ENCODE measurements at regions not wholly inside any gene's neighbourhood (a gene's known extent, or its start where the extent isn't known, plus 50 kb on each side); places are given as distances from the start of the nearest gene placed in this dataset.

DNA sequence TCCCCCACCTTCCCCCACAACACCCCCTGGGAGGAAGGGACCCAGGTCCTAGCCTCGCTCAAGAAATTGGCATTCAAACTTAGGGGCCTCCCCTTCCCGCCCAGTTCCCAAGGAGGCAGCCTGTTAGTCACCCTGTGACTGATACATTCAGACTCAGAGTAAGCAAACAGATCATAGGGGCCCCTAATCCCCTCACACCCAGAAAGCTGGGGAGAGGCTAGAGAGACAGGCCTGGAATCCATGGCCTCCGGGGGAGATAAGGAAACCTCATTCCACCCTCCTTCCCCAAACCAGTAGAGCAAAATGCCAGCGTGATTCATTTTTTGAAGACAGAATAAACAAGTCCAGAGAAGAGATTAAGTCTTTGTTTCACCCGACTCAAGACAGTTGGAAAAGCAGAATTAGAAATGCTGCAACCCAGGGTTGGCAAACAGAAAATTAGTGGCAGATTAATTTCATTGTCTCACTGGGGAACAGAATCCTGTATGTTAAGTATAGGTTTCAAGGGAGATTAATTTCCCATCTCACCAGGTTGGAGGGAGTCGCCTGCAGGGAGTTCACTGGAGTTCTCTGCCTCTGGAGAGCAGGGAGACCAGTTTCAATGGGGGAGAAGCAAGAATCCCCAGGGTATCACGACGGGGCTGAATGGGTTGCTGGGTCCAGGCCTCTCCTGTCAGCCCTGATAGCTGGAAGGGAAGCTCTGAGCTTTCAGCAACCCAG, 268.3 kb downstream of the UACA start:
- intact Hi-C loops (cut with micrococcal nuclease), result loop anchor here (5.0 kb wide), 2 partner anchors 398 to 473 kb away; partner anchors contain the start of gene TLE3
- H3K36me3 Mint-ChIP-seq, result no peaks in the 10 kb centered on the region
- H3K4me3 ChIP-seq (ENCODE audit: low read length), result no peak overlapping the region
- H3K36me3 ChIP-seq (ENCODE audit: control insufficient read depth, insufficient read depth, low read length), result no peaks in the 10 kb centered on the region
- H3K4me3 Mint-ChIP-seq, result no peak overlapping the region
- no peak overlapping the region for H3K27ac Mint-ChIP-seq
- WGBS (ENCODE audit: insufficient coverage), result 52% methylated on average over 7 of the region's 8 CpGs
- ATAC-seq (no peak), DNase-seq (no peak)
- H3K9me3 ChIP-seq (ENCODE audit: control insufficient read depth, insufficient read depth, low read length), result no peaks in the 10 kb centered on the region
- H3K4me1 ChIP-seq (ENCODE audit: control insufficient read depth, insufficient read depth, low read length), result peaks cover 66% of the 10 kb centered on the region
- peaks cover 24 to 71% of the 10 kb centered on the region in 2 donors for H3K27me3 Mint-ChIP-seq (ENCODE audit: low read depth in 2 of 2)
- no peak for TF ChIP-seq CTCF (IDR thresholded peaks at IDR 0.05)
- no peaks in the 10 kb centered on the region for H3K9me3 Mint-ChIP-seq
- H3K4me1 Mint-ChIP-seq, result peaks cover 69 to 74% of the 10 kb centered on the region in 2 donors
- peaks cover 14% of the 10 kb centered on the region for H3K27me3 ChIP-seq (ENCODE audit: control insufficient read depth, insufficient read depth, low read length)
- no peak overlapping the region for H3K27ac ChIP-seq (ENCODE audit: low read length)

DNA sequence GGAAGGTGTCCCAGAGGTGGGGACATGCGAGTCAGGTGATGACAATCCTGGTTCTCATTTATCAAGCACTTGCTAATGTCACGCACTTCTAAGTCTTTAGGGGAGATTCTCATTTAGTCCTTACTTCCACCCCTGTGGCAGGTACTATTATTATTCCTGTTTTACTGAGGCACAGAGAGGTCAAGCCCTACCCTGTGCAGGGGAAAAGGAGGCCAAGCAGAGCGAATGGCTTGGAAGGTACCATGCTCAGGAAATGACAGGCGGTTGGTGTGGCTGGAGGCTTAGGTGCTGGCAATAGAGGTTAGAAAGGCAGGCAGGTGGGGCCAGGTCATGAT, 268.9 kb downstream of the UACA start:
- Mint-ChIP-seq H3K4me1 (peaks cover 69 to 79% of the 10 kb centered on the region in 2 donors), H3K27ac (no peak overlapping the region), H3K36me3 (no peaks in the 10 kb centered on the region), H3K4me3 (peak overlapping the region; percentile 19), H3K9me3 (no peaks in the 10 kb centered on the region), H3K27me3 (ENCODE audit: low read depth in 2 of 2) (peaks cover 30 to 66% of the 10 kb centered on the region in 2 donors)
- H3K4me3 ChIP-seq (ENCODE audit: low read length), result no peak overlapping the region
- 14% methylated on average over 1 of the region's 4 CpGs for WGBS (ENCODE audit: insufficient coverage)
- peaks cover 66% of the 10 kb centered on the region for H3K4me1 ChIP-seq (ENCODE audit: control insufficient read depth, insufficient read depth, low read length)
- ATAC-seq (no peak), DNase-seq (no peak)
- H3K27ac ChIP-seq (ENCODE audit: low read length), result no peak overlapping the region
- no peak for TF ChIP-seq CTCF (IDR thresholded peaks at IDR 0.05)
- H3K27me3 ChIP-seq (ENCODE audit: control insufficient read depth, insufficient read depth, low read length), result peaks cover 16% of the 10 kb centered on the region
- no peaks in the 10 kb centered on the region for H3K9me3 ChIP-seq (ENCODE audit: control insufficient read depth, insufficient read depth, low read length)
- intact Hi-C loops (cut with micrococcal nuclease), result loop anchor here (5.0 kb wide), 2 partner anchors 397 to 472 kb away; partner anchors contain the start of gene TLE3
- no peaks in the 10 kb centered on the region for H3K36me3 ChIP-seq (ENCODE audit: control insufficient read depth, insufficient read depth, low read length)

DNA sequence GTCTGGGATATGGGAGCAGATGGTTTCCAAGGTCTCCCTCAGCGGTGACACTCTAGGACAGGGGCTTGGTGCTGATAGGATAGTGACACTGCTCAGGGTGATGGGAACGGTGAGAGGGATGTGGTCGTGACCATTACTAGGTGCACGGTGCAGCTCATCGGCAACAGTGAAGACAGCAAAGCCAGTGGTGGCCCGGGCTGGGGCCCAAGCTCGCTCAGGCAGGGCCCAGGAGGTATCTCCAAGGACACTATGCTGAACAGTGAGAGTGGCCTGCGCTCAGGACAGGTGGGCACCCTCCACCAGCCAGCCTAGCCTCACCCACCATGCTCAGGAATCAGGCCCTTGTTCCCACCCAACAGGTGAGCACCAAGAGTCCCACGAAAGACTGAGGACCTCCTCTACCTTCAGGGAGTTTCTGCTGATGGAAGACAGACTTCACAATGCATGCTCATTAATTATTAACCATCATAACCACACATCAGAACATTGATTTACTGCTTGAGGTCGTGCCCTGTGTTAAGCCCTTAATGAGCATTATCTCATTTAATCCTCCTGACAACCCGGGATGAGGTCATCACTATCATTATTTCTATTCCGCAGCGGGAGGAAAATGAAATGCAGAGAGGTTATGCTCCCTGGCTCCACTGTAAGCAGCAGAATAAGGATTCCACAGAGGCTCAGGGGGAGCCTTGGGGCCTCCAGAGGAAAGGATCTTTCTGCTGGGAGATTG, 269.4 kb downstream of the UACA start:
- WGBS (ENCODE audit: insufficient coverage), result 73% methylated on average over 13 of the region's 13 CpGs
- no peak overlapping the region for H3K27ac ChIP-seq (ENCODE audit: low read length)
- no peak for ATAC-seq
- no peak overlapping the region for H3K4me3 ChIP-seq (ENCODE audit: low read length)
- Mint-ChIP-seq H3K27me3 (ENCODE audit: low read depth in 2 of 2) (peaks cover 32 to 61% of the 10 kb centered on the region in 2 donors), H3K4me3 (peak overlapping the region; percentile 85), H3K4me1 (peaks cover 69 to 85% of the 10 kb centered on the region in 2 donors), H3K9me3 (no peaks in the 10 kb centered on the region), H3K36me3 (no peaks in the 10 kb centered on the region), H3K27ac (peak overlapping the region in 1 of 2 donors; percentile 96)
- DNase-seq, result no peak
- no peaks in the 10 kb centered on the region for H3K9me3 ChIP-seq (ENCODE audit: control insufficient read depth, insufficient read depth, low read length)
- TF ChIP-seq CTCF (IDR thresholded peaks at IDR 0.05), result no peak
- intact Hi-C loops (cut with micrococcal nuclease), result loop anchor here (1.0 to 5.0 kb wide), 6 partner anchors 15 to 735 kb away; partner anchors contain the start of gene TLE3
- peaks cover 18% of the 10 kb centered on the region for H3K27me3 ChIP-seq (ENCODE audit: control insufficient read depth, insufficient read depth, low read length)
- H3K36me3 ChIP-seq (ENCODE audit: control insufficient read depth, insufficient read depth, low read length), result no peaks in the 10 kb centered on the region
- H3K4me1 ChIP-seq (ENCODE audit: control insufficient read depth, insufficient read depth, low read length), result peaks cover 66% of the 10 kb centered on the region
